ENCODE measurements at regions not wholly inside any gene's neighbourhood (a gene's known extent, or its start where the extent isn't known, plus 50 kb on each side); places are given as distances from the start of the nearest gene placed in this dataset.
A peak's percentile ranks its signal among the peaks of the same experiment; 100 is the strongest.
"Not testable (repeated sequence)": the region's sequence is repeated elsewhere in the genome, so short reads cannot be mapped to it uniquely, and the experiment has no call there.

DNA sequence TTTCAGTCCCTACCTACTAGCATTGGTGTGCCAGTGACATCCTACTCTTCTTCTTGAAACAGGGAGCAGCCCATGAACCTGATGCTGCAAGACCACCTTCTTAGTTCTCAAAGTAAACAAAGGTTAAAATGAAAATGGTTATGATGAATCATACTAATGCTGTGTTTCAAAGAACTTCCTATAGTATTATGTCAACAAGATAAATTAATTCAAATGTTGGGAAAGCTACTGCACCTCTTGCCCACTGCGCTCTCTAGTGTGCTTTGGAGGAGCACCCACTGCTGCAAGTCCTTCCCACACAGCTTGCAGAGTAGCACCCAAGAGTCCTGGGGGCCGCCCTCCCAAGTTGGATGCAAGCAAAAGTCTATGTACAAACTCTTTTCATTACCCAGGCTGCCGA is 81.1 kb downstream of the CD200R1L start:
- DNase-seq = no peak

DNA sequence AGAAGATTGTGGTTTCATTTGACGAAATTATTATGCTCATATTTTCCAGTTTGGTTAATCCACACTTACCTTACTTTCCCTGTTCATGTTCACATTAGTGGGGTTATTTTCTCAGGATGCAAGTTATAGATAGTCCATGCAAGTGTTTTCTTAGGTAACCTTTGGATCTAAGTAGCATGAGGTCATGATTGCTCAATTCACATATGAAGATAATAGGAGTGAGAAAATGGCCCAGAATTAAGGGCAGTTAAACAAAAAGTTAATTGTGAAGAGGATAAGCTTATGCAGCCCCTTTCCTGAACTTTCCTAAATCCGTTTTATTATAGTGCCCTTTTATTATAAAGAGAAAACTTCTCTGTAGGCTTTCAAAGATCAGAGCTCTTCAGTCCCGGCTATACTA is 83.4 kb downstream of the CD200R1L start:
- DNase-seq = no peak

DNA sequence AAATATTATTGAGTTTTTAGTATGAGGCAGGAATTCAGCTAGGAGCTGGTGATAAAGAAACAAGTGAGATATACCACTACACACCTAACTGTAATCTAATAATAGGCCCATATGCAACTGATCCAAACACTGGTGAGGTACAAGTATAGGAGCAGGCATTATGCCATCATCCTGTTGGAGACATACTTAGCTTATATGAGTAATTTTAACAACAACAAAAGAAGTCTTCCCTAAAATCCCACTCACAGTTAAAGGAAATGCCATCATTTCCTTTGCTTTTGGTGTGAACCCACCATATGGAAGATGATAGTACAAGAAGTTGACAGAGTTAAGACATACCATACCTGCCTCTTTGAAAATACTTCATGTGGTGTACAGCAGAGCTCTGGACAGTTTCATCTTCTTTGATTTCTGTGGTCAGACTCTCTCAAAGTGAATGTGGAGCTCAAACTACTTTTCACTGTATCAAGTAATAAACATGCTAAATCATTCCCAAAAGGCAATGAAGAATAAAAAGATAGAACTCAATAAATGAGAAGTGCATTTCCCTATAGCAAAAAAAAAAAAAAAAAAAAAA is 85.5 kb downstream of the CD200R1L start:
- no peak for DNase-seq

DNA sequence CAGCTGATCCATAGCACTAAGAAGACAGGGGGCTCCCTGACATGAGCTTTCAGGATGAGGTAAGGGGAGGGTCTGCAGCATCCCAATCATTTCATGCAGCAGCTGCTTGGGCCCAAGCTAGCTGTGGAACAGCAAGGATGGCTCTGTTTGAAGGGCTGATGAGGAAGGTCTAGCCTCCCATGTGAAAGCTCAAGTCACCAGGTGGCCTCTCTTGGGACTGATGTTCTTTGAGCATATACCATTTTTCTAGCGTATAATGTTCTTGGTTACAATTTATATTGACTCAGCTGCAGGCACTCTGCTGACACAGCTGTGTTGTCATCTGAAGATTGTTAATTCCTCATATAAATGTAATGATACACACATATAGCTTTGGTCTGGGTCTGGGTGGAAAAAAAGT is 87.0 kb downstream of the CD200R1L start:
- DNase-seq = peak; percentile 76 to 85

DNA sequence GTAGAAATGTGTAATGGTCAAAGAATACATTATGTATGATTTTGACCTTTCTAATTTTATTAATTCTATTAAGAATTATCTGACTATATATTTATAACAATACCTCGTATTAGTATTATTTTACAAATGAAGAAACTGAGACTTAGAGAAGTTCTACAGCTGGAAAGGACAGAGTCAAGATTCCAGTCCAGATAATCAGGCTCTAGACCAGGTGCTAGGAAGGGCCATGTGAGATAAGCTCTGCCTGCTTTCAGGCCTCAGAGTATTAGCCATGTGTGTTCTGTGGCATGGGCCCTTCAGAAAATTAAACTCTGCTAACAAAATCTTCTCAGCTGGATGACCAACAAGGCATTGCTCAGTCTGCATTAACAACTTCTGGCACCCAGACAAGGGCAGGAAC is 87.5 kb downstream of the CD200R1L start:
- DNase-seq = no peak

DNA sequence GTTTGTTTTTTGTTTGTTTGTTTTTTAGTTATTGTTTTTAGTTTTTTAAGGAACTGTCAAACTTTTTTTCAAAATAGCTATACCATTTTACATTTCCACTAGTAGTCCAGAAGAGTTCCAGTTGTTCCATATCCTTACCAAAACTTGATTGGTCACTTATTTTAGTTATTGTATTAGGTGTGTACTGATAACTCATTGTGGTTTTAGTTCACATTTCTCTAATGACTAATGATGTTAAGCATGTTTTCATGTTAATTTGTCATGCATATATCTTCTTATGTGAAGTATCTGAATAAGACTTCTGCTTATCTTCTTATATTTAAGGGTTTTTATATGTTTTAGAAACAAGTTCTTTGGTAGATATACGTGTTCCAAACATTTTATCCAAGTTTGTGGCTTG is 89.5 kb downstream of the CD200R1L start:
- DNase-seq = no peak

DNA sequence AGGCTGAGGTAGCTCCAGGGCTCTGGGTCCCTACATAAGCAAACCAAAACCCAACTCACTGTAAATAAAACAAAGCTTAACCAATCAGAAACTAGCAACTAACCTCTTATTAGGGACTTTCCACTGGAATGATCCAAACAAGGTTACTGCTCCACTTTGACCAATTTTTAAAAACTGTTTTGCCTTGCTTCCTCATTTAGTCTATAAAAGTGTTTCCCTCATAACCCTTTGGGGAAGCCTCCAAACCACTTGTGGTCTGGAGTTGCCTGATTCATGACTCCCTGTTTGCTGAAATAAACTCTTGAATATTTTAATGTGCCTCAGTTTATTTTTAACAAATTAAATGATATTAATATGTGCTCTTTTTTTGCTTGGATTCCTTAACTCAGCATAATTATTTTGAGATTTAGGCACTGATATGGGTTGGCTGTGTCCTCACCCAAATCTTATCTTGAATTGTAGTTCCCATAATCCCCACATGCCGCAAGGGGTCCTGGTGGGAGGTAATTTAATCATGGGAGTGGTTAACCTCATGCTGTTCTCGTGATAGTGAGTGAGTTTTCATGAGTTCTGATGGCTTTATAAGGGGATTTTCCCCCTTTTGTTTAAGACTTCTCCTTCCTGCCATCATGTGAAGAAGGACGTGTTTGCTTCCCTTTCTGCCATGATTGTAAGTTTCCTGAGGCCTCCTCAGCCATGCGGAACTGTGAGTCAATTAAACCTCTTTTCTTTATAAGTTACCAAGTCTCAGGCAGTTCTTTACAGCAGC is 90.6 kb downstream of the CD200R1L start:
- DNase-seq = no peak

DNA sequence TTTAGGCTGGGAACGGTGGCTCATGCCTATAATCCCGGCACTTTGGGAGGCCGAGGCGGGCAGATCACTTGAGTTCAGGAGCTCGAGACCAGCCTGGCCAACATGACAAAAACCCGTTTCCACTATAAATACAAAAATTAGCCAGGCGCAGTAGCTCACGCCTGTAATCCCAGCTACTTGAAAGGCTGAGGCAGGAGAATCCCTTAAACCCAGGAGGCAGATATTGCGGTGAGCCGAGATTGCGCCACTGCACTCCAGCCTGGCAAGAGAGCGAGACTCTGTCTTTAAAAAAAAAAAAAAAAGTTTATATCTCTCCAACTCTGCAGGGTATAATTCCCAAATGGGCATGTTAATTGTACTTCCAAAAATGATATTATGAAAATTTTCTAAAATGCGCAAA is 91.6 kb downstream of the CD200R1L start:
- DNase-seq = not testable (repeated sequence)

DNA sequence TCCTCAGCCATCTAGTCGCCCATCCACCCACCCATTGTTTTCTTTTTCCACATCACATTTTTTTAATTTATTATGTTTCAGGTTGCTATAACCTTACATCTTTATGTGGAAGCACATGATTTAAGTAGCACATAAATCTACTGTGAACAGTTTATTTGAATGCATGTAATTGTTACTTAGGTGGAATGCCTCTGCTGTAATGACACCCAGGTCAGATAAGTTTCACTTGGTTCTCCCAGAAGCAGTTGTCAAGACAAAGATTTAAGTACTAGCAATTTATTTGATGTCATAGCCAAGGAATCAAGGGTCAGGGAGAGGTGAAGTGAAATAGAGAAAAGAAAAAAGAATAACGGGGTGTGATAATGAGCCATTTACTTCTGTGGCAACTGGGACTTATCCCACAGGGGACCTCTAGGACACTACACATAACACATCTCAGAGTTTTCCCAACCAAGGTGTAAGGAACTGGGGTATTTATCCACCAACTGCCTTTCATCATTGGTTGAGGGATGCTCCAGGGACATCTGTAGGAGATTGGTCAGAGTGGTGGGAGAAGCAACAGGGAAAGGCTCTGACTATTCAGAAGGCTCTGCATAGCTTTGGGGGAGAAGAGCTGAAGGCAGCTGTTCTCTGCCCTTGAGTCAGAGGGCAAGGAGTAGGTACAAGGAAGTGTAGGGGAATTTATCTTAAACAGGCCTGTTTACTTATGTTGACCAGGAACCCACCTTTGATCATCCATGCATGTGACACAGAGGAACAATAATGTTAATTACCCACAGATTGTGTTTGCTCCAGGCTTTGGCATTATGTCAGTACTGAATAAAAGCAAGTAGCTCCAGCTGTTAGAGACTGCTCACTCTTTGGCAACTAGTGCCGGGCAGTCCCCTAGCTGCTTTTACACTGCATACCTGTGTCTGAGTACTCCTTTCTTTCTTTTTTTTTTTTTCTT is 94.8 kb downstream of the CD200R1L start:
- DNase-seq = no peak

DNA sequence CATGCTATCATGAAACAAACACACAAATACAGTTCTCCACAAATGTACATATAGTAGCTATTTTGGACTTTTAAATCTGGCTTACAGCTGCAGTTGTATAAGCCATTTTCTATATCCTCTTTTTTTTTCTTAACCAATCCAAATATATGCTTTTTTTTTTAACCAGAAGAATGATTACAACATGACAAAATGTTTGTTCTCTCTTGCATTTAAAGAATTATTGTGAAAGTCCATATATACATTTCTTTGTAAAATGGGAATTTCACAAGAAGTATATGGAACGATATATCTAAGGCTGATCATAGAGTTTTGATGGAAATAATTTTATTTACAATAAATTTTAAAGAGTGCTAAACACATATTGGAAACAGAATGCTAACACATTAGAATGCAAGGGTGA is 95.6 kb downstream of the CD200R1L start:
- no peak for DNase-seq

DNA sequence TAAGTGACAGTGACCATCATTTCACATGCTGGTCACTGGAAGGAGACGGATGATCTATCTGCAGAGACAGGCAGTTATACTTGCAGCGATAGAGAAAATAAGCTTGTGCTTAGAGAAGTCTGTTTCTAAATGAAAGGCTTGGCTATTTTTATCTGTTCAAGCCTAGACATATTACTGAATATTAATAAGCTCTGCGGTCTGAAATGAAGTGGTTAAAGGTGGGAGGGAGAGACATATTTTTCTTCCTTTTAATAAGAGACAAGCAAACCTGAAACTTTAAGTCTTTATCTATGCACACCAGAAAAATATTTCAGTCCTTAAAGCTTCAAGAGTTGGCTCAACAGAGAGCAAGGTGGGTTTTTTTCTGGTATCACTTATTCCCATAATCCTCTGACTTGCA is 99.0 kb downstream of the CD200R1L start:
- DNase-seq = no peak

DNA sequence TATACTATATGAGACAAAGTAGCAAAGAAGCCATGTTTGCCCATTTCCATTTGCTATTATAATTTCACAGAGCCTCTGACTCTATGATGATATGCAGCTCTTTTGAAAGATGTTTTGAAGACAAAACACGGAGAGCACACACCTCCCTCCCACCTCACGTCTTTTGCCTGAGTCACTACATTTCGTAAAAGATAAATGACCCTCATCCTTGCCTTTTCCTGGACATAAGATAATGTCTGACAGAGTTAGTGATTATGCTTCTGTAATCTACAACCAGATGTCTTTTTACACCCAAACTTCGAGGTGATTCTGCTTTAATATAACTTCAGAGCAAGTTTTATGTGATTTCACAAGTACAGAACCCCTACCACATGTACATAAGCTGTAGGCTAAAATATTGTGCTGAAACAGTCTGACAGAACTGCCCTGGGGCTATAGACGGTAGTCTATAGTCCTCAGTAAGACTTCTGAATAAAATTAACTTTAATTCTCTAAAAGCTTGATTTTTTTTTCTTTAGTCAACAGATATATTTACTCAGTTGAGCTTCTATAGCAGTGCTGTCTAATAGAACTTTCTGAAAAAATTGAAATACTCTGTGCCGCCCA is 99.9 kb downstream of the CD200R1L start:
- DNase-seq = no peak

DNA sequence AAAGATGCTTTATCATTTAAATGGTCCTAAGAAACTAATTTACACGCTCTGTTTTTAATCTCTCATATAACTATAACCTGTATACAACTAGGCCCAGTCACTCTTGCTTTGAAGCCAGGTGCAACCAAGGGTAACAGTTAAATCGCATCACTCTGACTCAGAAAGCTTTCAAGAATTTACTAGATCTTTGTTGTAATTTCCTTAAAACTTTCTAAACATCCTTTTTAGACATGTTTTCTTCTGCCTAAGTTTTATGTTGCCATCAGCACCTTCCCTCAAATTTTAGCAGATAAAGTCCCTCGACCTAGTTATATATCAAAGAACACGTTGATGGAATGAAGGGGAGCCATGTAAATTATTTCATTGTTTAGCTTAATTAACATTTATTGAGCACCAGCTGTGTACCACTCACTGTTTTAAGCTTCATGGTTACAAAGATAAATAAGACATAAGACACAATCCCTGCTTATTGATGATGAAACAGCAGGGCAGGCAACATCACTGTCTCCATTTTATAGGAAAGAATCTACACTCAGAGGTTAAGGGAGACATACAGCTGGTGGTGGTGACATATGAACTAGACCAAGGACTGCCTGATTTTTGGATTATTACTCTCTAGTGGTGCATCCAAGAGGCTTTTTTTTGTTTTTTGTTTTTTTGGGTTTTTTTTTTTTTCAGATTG is 101.0 kb downstream of the CD200R1L start:
- DNase-seq = no peak

DNA sequence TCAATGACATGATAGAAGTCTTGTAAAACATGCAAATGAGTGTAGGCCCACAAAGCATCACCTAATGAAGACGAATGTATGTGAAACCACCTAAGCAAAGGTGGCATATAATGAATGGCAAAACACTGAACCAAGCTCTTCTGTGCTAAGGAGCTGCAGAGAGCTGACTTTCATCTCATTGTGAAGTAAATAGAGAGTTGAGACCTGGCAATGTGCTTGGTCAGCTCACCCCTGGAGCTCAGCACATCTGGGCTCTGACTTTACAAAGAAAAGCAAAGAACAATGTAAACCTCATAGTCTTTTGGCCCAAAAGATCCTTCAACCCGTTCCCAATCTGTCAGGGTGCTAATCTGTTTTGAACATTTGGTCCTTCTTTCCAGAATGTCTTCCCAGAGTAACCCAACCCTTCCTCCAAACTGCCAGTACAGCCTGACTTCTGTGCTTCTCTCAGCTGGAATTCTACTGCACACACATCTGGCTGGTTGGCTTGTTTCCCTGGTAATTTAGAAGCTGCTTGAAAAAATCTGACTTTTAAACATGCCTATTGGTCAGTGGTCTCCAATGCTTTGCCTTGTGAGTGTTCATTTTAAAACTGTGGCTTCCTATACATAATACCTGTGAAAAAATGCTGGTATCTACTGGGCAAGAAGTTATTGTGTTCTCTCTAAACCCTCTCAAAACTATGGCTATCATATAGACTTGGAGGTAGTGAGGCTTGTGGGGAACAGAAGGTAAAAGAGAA is 101.7 kb downstream of the CD200R1L start:
- DNase-seq = no peak

DNA sequence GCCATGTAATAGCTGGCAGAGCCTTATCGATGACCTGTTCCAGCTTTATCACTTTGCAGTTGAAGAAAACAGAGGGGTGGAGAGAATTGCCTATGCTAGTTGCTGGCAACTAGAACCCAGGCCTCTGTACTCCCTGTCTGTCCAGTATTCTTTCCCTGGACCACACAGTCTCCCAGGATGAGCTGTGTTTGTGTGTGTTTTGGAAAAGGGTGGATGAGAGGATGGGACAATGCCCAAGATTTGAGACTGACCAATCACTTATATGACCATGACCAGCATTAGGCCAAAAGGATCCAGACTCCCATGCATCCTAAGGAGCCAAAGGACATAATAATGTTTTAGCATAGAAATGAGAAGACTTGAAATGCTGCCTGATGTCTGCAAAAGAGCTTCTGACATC is 102.6 kb downstream of the CD200R1L start:
- DNase-seq = no peak

DNA sequence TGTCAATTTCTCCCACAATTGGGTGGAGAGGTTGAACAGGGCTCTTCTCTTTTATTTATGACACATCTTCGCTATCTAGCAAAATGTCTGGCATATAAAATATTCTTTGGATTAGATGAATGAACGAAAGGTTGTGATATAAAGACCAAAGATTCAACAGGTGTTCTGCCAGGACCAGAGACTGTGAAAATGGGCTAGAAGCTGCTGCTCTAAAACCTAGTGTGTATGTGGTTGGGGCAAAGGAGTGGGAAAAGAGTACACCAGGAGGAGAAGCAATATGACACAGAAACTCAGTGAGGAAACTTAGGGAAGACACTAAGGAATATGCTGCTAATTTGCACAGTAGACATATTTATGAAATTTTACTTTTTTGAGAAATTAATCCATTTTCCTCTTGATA is 102.0 kb upstream of the CCDC80 start:
- DNase-seq = no peak

DNA sequence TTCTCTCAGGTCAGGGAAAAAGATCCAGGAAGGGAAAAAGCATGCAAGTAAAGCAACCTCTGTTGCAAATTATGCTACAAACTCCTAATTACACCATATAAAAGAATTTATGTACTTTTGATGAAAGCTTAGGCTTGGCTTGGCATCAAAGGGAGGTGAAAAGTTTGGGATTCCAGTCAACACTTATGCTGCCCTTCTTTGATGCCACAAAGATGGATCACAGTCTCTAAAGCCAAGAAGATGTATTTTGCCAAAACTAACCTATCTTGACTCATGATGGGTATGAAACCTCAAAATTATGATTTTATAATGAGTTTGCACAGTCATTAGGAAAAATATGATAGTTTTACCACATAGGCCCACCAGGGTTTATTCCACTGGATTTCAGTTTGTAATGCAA is 101.0 kb upstream of the CCDC80 start:
- no peak for DNase-seq

DNA sequence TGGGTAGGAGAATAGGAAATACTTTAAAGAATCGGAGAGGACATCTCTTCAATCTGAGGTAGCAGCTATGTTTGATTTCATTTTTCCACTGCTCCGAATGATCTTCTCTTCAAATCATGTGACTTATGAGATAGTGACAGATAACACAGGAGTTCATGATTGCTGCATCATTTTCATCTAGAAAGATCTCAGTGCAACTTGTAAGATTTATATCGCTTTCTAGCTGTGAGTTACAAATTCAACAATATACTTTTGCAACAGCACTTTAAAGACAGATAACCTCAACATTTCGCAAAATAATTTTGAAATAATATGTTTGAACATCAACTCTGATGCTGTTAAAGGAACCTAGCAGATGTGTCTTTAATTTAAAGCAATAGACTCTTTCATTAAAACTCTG is 99.9 kb upstream of the CCDC80 start:
- no peak for DNase-seq

DNA sequence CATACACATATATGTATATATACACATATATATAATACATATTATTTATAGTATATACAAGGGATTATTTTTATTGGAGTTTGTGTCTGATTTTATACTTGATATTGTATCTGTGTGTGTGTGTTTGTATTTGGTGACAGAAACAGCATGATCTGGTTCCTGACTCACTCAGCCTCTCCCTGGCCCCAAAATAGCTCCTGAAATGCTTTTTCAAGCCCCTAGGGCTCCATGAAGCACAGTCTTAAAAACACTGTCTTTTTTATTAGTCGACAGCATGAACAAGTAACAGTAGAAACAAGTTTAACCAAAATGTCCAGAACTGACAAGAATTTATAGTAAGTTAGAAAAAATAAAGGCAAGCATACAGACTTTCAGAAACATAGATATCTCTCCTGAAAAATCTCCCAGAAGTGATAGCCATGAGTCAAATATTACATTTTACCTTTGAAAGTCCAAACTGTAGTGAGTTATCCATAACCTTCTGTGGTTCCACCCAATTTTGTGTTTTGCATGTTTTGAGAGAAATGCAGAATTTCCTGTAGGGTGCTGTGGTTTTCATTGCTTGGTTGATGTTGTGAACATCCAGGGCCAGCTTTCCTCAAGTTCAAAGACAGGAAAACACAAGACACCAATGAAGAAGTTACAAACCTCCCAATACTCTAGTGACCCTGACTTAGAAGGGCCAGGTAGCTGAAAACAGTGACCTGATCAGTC is 98.5 kb upstream of the CCDC80 start:
- DNase-seq = no peak

DNA sequence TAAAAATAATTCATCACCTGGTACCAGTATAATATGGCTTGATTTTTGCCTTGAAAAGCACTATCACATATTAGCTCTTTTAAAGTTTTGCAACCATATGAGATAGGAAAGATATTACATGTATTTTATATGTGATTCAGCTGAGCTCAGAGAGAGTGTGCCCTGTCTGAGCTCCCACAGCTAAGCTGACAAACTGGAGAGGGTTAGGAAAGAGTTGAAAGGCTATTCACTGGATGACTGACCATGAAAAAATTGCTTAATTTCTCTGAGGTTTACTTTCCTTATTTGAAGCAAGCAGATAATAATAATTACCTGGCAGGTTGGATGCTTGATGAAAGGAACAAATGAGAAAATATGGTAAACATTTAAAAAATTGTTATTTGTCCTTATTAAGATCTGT is 97.4 kb upstream of the CCDC80 start:
- no peak for DNase-seq

DNA sequence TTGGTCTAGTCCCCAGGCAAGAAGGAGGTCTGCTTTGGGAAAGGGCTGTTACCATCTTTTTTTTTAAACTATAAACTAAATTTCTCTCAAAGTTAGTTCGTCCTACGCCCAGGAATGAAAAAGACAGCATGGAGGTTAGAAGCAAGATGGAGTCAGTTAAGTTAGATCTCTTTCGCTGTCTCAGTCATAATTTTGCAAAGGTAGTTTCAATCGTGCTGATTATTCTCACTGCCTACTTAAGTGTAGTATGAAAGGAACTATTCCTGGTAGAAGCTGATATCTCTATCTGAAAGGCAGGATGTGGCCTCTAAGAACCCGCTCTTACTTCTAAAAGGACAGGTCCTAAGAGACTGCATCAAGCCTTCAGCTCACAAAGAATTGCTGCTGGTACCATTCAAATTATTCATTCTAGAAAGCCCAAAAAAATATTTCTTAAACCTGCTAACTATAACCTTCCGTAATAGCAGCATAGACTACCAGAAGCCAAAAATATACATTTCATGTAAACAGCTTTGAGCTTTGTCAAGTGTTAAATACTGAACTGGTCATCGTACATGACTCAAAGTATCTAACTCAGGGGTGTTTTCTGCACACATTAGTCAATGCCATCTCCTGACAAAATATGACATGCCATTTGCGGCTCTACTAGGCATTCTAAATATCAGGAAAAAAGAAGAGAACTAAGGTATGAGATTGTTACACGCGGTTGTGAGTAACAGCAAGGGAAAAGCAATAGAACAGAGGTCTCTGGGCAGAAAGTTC is 96.0 kb upstream of the CCDC80 start:
- no peak for DNase-seq

Data from SHP77 (cell line).